ENCODE measurements at regions not wholly inside any gene's neighbourhood (a gene's known extent, or its start where the extent isn't known, plus 50 kb on each side); places are given as distances from the start of the nearest gene placed in this dataset.

DNA sequence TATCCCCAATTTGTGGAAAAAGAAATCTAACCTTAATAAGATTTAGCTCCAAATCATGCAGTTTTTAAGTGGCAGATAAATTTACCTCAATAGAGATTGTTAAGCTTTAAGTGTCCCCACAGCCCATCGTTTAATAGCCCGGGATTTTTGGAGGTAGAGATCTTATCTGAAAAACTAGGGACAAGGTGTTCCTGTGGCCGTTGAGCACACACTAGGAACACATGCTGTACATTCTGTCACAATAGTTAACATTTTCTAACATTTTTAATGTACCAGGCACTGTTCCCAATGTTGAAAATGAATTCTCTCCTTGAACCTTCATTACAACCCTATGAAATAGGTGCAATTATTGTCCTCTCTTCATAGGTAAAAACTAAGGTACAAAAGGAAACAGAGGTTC is 85.7 kb upstream of the PLD5 start (continued):
- TF ChIP-seq, protein P1, sequence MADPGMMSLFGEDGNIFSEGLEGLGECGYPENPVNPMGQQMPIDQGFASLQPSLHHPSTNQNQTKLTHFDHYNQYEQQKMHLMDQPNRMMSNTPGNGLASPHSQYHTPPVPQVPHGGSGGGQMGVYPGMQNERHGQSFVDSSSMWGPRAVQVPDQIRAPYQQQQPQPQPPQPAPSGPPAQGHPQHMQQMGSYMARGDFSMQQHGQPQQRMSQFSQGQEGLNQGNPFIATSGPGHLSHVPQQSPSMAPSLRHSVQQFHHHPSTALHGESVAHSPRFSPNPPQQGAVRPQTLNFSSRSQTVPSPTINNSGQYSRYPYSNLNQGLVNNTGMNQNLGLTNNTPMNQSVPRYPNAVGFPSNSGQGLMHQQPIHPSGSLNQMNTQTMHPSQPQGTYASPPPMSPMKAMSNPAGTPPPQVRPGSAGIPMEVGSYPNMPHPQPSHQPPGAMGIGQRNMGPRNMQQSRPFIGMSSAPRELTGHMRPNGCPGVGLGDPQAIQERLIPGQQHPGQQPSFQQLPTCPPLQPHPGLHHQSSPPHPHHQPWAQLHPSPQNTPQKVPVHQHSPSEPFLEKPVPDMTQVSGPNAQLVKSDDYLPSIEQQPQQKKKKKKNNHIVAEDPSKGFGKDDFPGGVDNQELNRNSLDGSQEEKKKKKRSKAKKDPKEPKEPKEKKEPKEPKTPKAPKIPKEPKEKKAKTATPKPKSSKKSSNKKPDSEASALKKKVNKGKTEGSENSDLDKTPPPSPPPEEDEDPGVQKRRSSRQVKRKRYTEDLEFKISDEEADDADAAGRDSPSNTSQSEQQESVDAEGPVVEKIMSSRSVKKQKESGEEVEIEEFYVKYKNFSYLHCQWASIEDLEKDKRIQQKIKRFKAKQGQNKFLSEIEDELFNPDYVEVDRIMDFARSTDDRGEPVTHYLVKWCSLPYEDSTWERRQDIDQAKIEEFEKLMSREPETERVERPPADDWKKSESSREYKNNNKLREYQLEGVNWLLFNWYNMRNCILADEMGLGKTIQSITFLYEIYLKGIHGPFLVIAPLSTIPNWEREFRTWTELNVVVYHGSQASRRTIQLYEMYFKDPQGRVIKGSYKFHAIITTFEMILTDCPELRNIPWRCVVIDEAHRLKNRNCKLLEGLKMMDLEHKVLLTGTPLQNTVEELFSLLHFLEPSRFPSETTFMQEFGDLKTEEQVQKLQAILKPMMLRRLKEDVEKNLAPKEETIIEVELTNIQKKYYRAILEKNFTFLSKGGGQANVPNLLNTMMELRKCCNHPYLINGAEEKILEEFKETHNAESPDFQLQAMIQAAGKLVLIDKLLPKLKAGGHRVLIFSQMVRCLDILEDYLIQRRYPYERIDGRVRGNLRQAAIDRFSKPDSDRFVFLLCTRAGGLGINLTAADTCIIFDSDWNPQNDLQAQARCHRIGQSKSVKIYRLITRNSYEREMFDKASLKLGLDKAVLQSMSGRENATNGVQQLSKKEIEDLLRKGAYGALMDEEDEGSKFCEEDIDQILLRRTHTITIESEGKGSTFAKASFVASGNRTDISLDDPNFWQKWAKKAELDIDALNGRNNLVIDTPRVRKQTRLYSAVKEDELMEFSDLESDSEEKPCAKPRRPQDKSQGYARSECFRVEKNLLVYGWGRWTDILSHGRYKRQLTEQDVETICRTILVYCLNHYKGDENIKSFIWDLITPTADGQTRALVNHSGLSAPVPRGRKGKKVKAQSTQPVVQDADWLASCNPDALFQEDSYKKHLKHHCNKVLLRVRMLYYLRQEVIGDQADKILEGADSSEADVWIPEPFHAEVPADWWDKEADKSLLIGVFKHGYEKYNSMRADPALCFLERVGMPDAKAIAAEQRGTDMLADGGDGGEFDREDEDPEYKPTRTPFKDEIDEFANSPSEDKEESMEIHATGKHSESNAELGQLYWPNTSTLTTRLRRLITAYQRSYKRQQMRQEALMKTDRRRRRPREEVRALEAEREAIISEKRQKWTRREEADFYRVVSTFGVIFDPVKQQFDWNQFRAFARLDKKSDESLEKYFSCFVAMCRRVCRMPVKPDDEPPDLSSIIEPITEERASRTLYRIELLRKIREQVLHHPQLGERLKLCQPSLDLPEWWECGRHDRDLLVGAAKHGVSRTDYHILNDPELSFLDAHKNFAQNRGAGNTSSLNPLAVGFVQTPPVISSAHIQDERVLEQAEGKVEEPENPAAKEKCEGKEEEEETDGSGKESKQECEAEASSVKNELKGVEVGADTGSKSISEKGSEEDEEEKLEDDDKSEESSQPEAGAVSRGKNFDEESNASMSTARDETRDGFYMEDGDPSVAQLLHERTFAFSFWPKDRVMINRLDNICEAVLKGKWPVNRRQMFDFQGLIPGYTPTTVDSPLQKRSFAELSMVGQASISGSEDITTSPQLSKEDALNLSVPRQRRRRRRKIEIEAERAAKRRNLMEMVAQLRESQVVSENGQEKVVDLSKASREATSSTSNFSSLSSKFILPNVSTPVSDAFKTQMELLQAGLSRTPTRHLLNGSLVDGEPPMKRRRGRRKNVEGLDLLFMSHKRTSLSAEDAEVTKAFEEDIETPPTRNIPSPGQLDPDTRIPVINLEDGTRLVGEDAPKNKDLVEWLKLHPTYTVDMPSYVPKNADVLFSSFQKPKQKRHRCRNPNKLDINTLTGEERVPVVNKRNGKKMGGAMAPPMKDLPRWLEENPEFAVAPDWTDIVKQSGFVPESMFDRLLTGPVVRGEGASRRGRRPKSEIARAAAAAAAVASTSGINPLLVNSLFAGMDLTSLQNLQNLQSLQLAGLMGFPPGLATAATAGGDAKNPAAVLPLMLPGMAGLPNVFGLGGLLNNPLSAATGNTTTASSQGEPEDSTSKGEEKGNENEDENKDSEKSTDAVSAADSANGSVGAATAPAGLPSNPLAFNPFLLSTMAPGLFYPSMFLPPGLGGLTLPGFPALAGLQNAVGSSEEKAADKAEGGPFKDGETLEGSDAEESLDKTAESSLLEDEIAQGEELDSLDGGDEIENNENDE (IDR thresholded peaks at IDR 0.05; ENCODE audit: insufficient replicate concordance, low read length), result no peak
- TF ChIP-seq, protein P2, sequence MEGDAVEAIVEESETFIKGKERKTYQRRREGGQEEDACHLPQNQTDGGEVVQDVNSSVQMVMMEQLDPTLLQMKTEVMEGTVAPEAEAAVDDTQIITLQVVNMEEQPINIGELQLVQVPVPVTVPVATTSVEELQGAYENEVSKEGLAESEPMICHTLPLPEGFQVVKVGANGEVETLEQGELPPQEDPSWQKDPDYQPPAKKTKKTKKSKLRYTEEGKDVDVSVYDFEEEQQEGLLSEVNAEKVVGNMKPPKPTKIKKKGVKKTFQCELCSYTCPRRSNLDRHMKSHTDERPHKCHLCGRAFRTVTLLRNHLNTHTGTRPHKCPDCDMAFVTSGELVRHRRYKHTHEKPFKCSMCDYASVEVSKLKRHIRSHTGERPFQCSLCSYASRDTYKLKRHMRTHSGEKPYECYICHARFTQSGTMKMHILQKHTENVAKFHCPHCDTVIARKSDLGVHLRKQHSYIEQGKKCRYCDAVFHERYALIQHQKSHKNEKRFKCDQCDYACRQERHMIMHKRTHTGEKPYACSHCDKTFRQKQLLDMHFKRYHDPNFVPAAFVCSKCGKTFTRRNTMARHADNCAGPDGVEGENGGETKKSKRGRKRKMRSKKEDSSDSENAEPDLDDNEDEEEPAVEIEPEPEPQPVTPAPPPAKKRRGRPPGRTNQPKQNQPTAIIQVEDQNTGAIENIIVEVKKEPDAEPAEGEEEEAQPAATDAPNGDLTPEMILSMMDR (IDR thresholded peaks at IDR 0.05; ENCODE audit: control extremely low read depth in 1 of 3, insufficient read depth in 1 of 3, low read depth in 1 of 3, low read length in 3 of 3), result no peak
- TF ChIP-seq SRF (IDR thresholded peaks at IDR 0.05; ENCODE audit: low read depth, low read length) (no peak), CBX8 (IDR thresholded peaks at IDR 0.05; ENCODE audit: borderline replicate concordance, low read depth, low read length) (no peak), HDAC2 (IDR thresholded peaks at IDR 0.05; ENCODE audit: borderline replicate concordance in 1 of 2, low read depth in 2 of 2, low read length in 2 of 2) (no peak), SP1 (IDR thresholded peaks at IDR 0.05; ENCODE audit: low read depth, low read length) (no peak), EGR1 (IDR thresholded peaks at IDR 0.05; ENCODE audit: borderline replicate concordance, low read depth, low read length) (no peak), ASH2L (IDR thresholded peaks at IDR 0.05; ENCODE audit: low read length) (no peak), PHF8 (conservative IDR thresholded peaks at IDR 0.05; ENCODE audit: low read depth, low read length) (no peak), KDM4A (IDR thresholded peaks at IDR 0.05; ENCODE audit: low read depth, low read length, severe bottlenecking) (no peak)
